GM13976 (cell line): ENCODE measurements at regions not wholly inside any gene's neighbourhood (a gene's known extent, or its start where the extent isn't known, plus 50 kb on each side); places are given as distances from the start of the nearest gene placed in this dataset.

ENCODE experiments used
- DNase-seq: peaks from one replicate; pipeline ENCODE4 v3.0.0; 2012; ENCODE audit warnings: low spot score
- in situ Hi-C: fragments of 300-500 bp; cut with MboI; formaldehyde crosslinking; loops from one replicate; pipeline ENCODE4 v1.12.0; 2022; ENCODE audit warnings: low sequenced_read_pairs, mixed read lengths, inconsistent platforms; ENCODE audit not compliant: unreplicated experiment
- TF ChIP-seq, protein P1 (sequence below): IDR thresholded peaks from 2 replicates; pipeline ENCODE4 v1.5.1; 2012; ENCODE audit warnings: borderline replicate concordance, mild to moderate bottlenecking; ENCODE audit not compliant: insufficient read depth; ENCODE audit errors: extremely low read depth, missing control alignments, control extremely low read depth

DNA sequence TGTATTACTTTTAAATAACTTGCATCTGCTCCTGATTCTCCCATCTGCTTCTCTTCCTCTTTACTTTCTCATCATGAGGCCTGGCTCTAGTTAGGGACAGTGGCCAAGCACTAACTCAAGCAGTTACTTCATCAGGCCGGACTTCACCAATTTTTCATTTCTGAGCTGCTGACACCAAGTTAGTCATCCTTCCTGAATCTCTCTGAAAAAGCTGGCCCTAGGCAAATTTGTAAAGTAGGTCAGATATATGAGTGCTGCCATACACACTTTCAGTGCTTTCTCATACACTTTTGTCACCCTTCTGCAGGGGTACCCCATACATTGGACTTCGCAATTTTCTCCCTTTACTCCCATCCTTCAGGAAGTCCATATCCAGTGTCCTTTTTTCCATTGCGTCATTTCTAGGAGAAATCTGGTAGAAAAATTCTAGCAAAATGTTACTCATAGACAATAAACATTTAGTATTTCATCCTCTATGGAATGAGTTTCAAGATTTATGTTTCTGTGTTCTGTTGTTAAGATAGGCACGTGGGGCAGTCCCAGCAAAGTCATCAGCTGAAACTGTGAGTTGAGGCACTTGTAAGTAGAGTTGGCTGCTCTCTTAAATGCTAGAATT, 276.8 kb upstream of the TMPO start:
- in situ Hi-C loops: no loop called here
- no peak for DNase-seq
- TF ChIP-seq, protein P1, sequence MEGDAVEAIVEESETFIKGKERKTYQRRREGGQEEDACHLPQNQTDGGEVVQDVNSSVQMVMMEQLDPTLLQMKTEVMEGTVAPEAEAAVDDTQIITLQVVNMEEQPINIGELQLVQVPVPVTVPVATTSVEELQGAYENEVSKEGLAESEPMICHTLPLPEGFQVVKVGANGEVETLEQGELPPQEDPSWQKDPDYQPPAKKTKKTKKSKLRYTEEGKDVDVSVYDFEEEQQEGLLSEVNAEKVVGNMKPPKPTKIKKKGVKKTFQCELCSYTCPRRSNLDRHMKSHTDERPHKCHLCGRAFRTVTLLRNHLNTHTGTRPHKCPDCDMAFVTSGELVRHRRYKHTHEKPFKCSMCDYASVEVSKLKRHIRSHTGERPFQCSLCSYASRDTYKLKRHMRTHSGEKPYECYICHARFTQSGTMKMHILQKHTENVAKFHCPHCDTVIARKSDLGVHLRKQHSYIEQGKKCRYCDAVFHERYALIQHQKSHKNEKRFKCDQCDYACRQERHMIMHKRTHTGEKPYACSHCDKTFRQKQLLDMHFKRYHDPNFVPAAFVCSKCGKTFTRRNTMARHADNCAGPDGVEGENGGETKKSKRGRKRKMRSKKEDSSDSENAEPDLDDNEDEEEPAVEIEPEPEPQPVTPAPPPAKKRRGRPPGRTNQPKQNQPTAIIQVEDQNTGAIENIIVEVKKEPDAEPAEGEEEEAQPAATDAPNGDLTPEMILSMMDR: no peak

DNA sequence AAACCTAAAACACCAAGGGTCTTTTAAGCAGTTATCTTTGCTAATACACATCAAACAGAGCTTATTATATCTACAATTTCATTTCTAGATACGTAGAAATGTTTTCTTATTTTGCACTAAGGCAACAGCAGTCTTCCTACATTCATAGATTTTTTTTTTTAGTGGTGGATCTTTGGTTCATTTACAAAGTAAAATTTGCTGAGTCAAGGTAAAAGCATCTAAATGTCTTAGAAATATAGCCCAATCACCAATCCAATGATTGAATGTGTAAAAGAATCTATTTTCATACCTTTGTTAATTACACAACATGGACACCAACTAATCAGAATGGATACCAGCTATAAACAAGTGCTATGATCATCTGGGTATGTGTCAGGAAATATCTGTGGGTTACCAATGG, 272.2 kb upstream of the TMPO start:
- TF ChIP-seq, protein P1: no peak
- in situ Hi-C loops: no loop called here
- no peak for DNase-seq

DNA sequence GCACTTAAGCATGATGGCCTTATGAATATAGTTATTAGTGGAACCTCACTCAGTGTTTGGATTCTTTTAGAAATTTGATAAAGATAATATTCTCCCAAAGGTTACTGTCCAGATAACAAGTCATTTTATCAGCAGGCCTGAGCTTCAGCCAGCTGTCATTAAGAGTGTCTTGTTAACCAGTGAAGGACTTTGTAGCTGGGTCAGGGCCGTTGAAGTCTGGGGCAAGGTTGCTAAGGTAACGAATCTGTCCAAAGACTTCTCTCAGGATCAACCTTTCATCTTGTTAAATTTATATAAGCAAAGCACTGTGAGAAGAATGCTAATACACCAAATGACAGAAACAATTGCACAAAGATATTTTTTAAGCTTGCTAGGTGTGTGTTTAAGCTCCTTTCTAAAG, 271.3 kb upstream of the TMPO start:
- TF ChIP-seq, protein P1: no peak
- in situ Hi-C loops: no loop called here
- DNase-seq: no peak

DNA sequence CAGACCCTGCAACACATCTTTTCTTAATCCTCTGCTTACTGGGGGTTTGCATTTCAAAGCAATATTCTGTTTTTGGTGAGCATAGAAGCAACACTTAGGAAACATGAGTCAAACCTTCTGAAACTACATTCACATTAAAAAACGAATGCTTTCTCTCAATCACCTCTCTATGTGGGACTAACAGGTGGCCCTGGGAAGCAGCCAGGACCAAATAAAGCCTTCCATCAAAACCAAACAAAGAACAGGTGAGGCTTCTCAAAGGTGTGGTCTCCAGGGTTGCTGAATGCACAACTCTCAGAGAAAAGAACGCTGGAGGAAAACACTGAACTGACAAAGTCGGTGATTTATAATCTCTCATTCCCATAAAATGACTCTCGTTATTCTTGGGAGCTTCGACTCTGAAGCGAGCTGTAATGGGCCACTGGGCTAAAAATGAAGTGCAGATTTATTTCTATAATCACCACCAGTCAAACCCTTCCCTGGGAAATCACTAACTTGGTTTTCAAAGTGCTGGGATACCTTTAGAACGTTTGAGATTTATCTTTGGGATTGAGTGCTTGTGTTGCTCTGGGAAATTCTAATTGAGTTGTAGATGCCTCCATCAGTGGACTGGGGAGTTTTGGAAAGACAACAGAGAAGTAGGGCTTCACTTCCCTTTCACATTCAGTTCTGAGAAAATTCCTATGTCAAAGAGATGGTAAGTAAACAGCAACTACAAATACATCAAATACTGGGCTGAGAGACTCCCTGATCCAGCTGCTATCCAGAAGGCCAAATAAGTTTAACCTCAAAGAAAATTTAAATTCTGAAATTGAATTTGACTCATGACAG, 262.0 kb upstream of the TMPO start:
- TF ChIP-seq, protein P1: no peak
- DNase-seq: no peak
- in situ Hi-C loops: no loop called here

DNA sequence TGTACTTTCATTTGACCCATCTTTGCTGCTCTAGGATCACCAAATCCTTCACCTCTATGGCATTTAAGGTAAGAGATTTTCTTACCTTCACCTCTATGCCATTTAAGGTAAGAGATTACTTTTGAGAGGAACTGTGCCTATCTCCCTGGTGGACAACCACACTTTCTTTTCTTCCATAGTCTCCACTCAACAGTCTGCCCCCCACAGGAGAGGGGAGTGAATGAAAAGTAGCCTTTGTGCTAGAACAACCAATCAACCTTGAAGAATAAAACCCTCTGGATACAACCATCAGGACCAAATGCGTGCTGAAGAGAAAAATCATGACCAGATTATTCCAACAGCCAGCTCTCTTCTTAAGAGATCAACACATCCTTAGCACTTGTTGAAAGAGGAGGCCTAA, 258.6 kb upstream of the TMPO start:
- TF ChIP-seq, protein P1: no peak
- no peak for DNase-seq
- in situ Hi-C loops: no loop called here

DNA sequence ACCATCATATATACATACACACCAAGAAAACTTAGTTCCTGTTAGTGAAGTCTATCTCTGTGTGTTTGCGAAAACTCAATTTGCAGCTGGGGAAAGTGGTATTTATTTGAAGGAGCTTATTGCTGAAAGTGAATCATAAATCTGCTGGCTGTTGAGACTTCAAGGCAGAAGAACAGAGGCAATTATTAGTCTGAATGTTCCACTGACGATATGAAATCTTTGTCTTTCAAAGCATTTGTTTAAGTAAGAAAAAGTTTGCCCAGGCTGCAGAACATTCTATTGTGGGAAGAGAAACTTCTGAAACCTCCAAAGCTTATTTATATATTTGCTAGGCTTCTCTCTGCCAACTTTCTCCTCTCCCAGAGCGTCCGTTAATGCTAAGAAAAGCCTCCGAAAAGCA, 255.7 kb upstream of the TMPO start:
- TF ChIP-seq, protein P1: no peak
- in situ Hi-C loops: no loop called here
- DNase-seq: no peak
